Inferior parietal cortex (tissue), 1 donor: ENCODE measurements at regions not wholly inside any gene's neighbourhood (a gene's known extent, or its start where the extent isn't known, plus 50 kb on each side); places are given as distances from the start of the nearest gene placed in this dataset.

ENCODE experiments used
- DNase-seq: peaks from one replicate; pipeline ENCODE4 v3.0.0-alpha.2; 2016; ENCODE audit errors: extremely low spot score

GRCh38 chr17:69949496-69949895 is 125.5 kb upstream of the KCNJ16 start:
- DNase-seq, result no peak

DNA sequence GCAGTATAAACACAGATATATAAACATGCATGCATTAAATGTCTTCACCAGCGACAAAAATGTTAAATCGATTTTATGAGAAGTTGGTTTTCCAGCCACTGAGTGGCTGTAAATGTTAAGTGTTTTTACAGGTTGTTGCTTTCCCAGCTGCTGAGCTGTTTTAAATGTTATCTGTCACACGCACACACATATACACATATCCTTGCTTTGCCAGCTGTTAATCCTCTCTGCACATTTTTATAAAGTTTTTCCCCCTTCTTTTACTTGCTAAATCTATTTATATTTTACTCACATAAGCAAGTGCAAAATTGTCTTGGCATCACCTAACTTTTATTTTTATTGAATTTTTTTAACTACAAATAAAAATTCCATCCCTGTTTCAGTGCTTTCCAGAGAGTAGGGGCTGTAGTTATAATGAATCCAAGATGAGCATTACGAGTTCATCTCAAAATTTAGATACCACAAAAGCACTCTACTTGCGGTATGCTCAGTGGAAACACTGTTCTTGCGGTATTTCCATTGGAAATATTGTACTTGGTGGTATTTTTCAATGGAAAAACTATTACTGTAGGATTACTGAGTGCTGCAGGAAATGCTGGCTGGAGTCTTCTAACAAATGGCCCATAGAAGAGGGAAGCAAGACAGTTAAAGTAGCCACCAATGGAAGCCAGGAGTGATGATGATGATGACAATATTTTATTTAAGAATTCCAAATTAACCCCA is 124.9 kb upstream of the KCNJ16 start:
- no peak for DNase-seq

GRCh38 chr17:69950701-69951418 is 124.2 kb upstream of the KCNJ16 start:
- DNase-seq, result no peak

DNA sequence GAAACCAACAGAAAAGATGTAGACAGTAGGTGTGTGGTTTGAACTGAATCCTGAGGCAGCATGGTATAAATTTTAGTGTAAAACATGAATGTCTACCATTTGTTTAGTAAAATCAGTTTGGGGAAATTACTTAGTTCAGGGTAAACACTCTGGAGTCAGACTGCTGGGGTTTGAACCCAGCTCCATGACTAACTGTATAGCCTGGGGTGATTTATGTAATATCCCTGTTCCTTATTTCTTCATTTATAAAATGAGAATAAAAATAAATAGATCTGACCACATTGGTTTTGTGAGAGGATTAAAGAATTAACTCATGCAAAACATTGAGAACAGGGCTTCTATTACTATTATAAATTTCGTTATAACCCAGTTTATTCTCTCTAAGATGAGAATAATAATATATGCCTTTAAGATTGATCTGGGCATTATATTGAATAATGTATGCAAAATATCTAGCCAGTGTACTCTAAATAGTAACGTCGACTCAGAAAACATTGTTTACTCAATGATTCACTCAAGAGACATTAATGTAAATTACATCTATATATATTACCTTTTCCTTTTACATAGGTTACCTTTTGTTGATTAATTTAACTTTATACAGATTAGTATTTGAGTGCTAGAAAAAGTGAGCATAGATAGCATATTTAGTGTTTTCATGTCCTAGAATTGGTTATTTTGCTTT is 120.6 kb upstream of the KCNJ16 start:
- DNase-seq, result no peak

DNA sequence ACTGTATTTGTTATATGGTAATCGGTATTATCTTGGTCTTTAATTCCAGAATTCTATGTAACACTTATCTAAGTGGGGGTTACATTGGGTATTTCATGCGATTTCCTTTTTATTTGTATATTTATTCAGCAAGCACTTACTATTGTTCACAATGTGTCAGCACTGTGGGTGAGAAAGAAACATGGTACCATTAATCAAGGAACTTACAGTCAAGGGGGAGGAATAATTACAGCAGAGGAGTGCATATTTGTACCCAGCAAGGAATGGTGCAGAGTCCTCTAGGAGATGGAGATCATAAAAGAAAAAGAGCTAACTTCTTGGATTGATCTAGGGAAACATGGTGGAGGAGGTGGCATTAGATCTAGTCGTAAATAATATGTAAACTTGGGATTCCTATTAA is 117.0 kb upstream of the KCNJ16 start:
- DNase-seq, result no peak

- DNase-seq, result no peak
These were observed 115.7 kb upstream of the KCNJ16 start for GRCh38 chr17:69959283-69959682.

GRCh38 chr17:69960755-69961154 is 114.3 kb upstream of the KCNJ16 start:
- no peak for DNase-seq

DNA sequence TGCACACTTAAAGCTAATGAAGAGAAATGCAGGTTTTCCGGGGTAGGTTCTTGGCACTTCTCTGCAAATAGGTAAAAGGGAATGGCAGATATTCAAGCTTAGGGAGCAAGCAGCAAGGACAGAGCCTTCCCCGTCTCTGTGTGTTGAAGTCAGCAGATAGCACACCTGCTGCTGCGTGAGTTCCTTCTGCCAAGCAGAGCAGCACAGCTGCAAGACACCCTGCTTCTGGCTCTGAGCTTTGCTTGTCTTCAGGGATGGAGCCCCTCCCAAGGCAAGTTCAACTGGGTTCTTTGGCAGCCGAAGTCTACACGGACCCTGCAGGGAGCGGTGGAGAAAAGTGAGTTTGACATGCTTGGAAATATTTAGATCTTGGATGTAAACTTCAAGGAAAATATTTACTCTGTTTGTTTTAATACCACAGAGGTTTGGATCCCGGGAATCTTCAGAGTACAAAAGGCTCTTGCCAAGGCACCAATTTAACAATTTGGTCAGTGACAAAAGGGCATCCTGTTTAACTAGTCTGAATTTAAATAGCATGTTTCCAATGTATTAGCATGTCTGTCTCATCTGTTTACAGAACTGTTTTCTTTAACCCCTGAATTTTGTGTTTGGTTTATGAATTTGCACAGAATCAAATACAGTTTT is 113.4 kb upstream of the KCNJ16 start:
- no peak for DNase-seq

DNA sequence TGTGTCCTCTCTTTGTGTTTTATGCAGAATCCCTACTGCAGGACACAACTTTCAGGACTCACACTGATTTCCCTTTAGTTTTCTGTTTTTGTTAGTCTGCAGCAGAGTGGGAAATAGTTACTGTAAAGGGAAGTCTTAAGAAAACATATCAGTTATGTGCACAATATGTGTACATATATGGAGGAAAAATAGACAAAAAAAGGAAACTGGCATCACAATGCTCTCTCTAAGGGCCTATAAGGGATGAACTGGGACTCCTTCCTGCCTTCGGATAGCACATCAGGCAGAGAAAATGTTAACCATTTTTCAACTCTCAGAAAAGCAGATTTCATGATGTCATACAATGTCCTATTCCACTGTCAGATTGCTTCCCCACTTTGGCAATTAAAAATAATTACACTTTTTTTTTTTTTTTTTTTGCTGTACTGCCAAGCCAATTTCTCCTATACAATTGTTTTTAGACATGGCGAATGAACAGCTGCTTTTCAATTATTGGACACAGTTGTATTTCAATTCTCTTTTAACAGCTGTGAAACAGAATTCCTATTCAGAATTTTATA is 112.5 kb upstream of the KCNJ16 start:
- DNase-seq, result no peak

DNA sequence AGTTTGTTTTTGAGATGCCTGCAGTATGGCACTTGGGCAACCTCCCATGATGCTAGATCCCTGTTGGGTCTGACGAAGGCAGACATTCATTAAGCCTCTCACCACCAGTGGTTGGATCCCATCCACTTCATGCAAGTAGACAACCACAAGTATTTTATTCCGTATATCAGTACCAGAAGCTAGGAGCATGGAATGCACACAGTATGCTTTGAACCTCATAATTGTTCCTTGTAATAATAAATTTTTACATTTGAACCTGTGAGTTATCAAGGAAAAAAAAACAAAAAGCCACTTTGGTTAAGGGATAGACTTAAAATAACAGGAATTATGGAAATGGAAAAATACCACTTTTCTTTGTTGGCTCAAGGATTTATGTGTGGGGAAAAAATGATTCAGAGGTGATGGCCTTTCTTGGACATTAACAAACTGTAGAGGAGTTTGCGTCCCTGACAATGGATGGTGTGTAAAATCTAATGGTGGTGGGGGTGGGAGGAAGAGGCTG is 107.1 kb upstream of the KCNJ16 start:
- DNase-seq, result no peak

- no peak for DNase-seq
These were observed 105.1 kb upstream of the KCNJ16 start for GRCh38 chr17:69969897-69970296.

DNA sequence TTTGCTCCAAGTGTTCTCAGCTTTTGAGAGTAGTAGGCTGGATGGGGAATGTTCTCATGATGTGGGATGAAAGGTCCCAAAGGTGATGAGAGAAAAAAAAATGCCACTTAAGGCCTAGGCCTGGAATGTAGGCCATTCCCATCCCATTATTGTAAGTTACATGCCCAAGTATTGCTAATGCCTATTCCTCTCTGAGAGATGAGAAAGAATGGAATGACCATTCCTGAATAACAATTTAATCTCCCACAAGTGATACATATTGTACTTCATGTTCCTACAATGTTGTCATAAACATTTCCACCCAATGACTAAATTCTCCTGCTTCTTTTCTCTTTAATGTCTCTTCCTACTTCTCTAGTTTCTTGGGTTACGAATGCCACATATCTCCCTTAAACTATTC is 102.8 kb upstream of the KCNJ16 start:
- no peak for DNase-seq

- DNase-seq, result no peak
These were observed 99.2 kb upstream of the KCNJ16 start for GRCh38 chr17:69975808-69976207.

DNA sequence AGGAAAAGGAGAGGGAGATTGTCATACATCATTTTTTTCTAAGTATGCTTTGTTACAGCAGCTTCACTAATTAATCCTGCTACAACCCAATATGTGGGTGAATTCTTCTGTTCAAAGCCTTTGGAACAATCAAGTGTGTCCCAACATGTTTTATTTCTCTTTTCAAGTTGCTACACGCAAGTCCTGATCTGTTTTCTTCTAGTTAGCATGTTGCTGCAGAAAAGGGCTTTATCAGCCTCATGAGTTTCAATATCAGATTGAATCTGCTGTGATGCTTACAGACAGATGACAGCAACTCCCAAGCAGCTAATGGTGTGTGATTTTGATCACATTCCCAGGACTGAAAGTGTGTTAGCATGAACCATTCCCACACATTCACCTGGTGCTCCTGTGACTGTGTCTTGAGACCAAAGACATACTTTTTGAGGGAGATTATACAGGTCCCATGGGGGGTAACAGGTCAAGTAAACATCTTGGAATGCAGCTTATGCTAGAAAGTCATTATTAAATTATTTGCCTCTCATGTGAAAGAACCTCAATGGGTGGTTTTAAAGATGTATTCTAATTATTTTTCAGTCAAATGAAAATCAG is 96.9 kb upstream of the KCNJ16 start:
- DNase-seq, result no peak

- no peak for DNase-seq
These were observed 93.6 kb upstream of the KCNJ16 start for GRCh38 chr17:69981441-69981840.

GRCh38 chr17:69995476-69995875 is 79.5 kb upstream of the KCNJ16 start:
- no peak for DNase-seq

DNA sequence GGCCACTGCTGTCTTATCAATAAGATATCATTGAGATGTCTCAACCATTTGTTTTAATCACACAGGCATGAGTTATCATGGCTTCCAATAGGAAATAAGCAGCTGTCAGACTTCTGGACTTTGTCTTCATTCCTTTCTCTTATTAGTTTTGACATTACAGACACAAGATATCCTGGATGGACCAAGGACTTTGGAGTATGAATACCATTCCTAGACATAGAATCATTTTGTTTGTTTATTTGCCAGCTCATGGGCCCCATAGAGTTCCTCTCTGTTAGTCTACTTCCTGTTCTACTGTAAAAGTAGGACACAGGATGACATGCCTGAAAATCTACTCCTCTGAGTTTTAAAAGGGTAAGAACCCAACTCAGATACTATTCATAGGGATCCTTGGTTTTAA is 77.7 kb upstream of the KCNJ16 start:
- no peak for DNase-seq

GRCh38 chr17:69999253-69999652 is 75.8 kb upstream of the KCNJ16 start:
- no peak for DNase-seq

DNA sequence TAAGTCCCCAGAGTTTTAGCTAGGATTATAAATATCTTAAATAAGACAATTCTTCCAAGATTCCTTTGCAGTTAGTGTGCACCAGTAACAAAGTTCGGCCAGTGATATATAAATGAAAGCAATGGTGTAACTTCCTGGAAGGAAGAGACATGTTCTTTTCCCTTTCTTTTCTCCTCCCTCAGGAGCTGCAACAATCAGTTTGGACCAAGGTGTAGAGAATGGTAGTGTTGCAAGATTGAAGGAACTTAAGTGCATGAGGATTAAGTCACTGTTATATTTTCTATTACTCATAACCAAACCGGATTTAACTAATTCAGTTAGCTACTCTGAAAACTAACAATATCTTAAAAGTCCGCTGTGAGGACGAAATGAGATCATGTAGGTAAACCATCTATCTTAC is 68.9 kb upstream of the KCNJ16 start:
- DNase-seq, result no peak

GRCh38 chr17:70011750-70012149 is 63.3 kb upstream of the KCNJ16 start:
- no peak for DNase-seq

GRCh38 chr17:70013911-70014310 is 61.1 kb upstream of the KCNJ16 start:
- DNase-seq, result no peak

GRCh38 chr17:70017112-70017511 is 57.9 kb upstream of the KCNJ16 start:
- DNase-seq, result no peak
